Body of pancreas (tissue), 4 donors: ENCODE measurements at regions not wholly inside any gene's neighbourhood (a gene's known extent, or its start where the extent isn't known, plus 50 kb on each side); places are given as distances from the start of the nearest gene placed in this dataset.

Source experiments
- ATAC-seq: fragments of 150-250 bp; one replicate; pipeline ENCODE4 v1.9.1; 2016
- DNase-seq, 4 donors: peaks; one replicate each; pipeline ENCODE4 v3.0.0-alpha.2; 2019
- H3K27ac ChIP-seq, 4 donors: fragments of 200-600 bp; sonication (generic); 1 replicate in 3 of 4; 2 replicates in 1 of 4; pipeline versions ENCODE4 v1.5.1 to v1.6.1; 2016 to 2019; ENCODE audit warnings: mild to moderate bottlenecking in 1 of 4, mixed read lengths in 1 of 4, moderate library complexity in 1 of 4
- H3K27me3 ChIP-seq, 2 donors: fragments of 200-600 bp; sonication (generic); one replicate each; pipeline ENCODE4 v1.6.0; 2016; ENCODE audit warnings: mild to moderate bottlenecking in 1 of 2
- H3K36me3 ChIP-seq, 2 donors: fragments of 200-600 bp; sonication (generic); replicated peaks in 1 of 2; 2 replicates each; pipeline ENCODE4 v1.5.1; 2016; ENCODE audit warnings: low read depth in 2 of 2; ENCODE audit not compliant: insufficient read depth in 1 of 2
- H3K4me1 ChIP-seq: fragments of 200-600 bp; sonication (generic); one replicate; pipeline ENCODE4 v1.6.0; 2016
- H3K4me3 ChIP-seq, 2 donors: fragments of 200-600 bp; sonication (generic); 1 replicate in 1 of 2; 2 replicates in 1 of 2; pipeline ENCODE4 v1.5.1; 2016 to 2019
- H3K9me3 ChIP-seq, 3 donors: fragments of 200-600 bp; sonication (generic); 1 replicate in 2 of 3; 2 replicates in 1 of 3; pipeline ENCODE4 v1.5.1; 2016
- CTCF ChIP-seq, 7 experiments: fragments of 450-650 bp in 4 of 7; fragments of 200-600 bp in 3 of 7; sonication (generic) in 3 of 7; IDR thresholded peaks; one replicate each; pipeline ENCODE4 v1.5.1; 2016 to 2019; ENCODE audit warnings: antibody characterized with exemption in 7 of 7
- POLR2A ChIP-seq, 3 donors: fragments of 450-650 bp; IDR thresholded peaks; one replicate each; pipeline ENCODE4 v1.6.1; 2016; ENCODE audit warnings: antibody characterized with exemption in 3 of 3, mild to moderate bottlenecking in 2 of 3
- WGBS, 2 donors: methylation state at CpG; one replicate each; pipeline ENCODE4 v1.1.5; 2017; 5-methylcytosine and 5-hydroxymethylcytosine counted together
- intact Hi-C: fragments of 100-400 bp; cut with DNase I; formaldehyde crosslinking; loops from one replicate; pipeline ENCODE4 v1.15.1; 2023

GRCh38 chr14:100472491-100472890 lies 114.7 kb downstream of the BEGAIN start:
- WGBS, 2 donors = 97 to 98% methylated on average over 7 of the region's 7 CpGs
- peaks cover 34% of the 10 kb centered on the region for H3K4me1 ChIP-seq
- no peak overlapping the region for H3K4me3 ChIP-seq
- peak overlapping the region in 2 of 4 donors; percentile 56 for H3K27ac ChIP-seq
- H3K27me3 ChIP-seq = no peaks in the 10 kb centered on the region
- DNase-seq = no peak
- H3K9me3 ChIP-seq = no peaks in the 10 kb centered on the region
- intact Hi-C loops = no loop called here
- ATAC-seq = no peak
- TF ChIP-seq CTCF (IDR thresholded peaks at IDR 0.05) = no peak
- TF ChIP-seq POLR2A (IDR thresholded peaks at IDR 0.05) = no peak
- H3K36me3 ChIP-seq = no peaks in the 10 kb centered on the region

- H3K36me3 ChIP-seq = no peaks in the 10 kb centered on the region
- intact Hi-C loops = no loop called here
- no peak overlapping the region for H3K4me3 ChIP-seq
- no peak overlapping the region for H3K27ac ChIP-seq
- TF ChIP-seq CTCF (IDR thresholded peaks at IDR 0.05) (no peak), POLR2A (IDR thresholded peaks at IDR 0.05) (no peak)
- H3K27me3 ChIP-seq = no peaks in the 10 kb centered on the region
- H3K9me3 ChIP-seq = no peaks in the 10 kb centered on the region
- no peak for DNase-seq
- H3K4me1 ChIP-seq = peaks cover 34% of the 10 kb centered on the region
- no peak for ATAC-seq
- WGBS, 2 donors = 91 to 96% methylated on average over 3 of the region's 3 CpGs
Observed at GRCh38 chr14:100473249-100473648, 114.0 kb downstream of the BEGAIN start.

GRCh38 chr14:100474196-100474595 lies 113.0 kb downstream of the BEGAIN start:
- H3K27me3 ChIP-seq = no peaks in the 10 kb centered on the region
- intact Hi-C loops = no loop called here
- no peak overlapping the region for H3K4me3 ChIP-seq

GRCh38 chr14:100475268-100475667 lies 111.9 kb downstream of the BEGAIN start:
- WGBS, 2 donors = 93 to 97% methylated on average over 7 of the region's 7 CpGs

More at GRCh38 chr14:100474196-100474595, 113.0 kb downstream of the BEGAIN start:
- TF ChIP-seq POLR2A (IDR thresholded peaks at IDR 0.05) (no peak), CTCF (IDR thresholded peaks at IDR 0.05) (no peak)
- Histone ChIP-seq H3K9me3 (no peaks in the 10 kb centered on the region), H3K4me1 (peaks cover 34% of the 10 kb centered on the region), H3K27ac (no peak overlapping the region), H3K36me3 (no peaks in the 10 kb centered on the region)
- DNase-seq = no peak
- 93 to 95% methylated on average over 8 of the region's 8 CpGs for WGBS, 2 donors
- ATAC-seq = no peak

More at GRCh38 chr14:100475268-100475667, 111.9 kb downstream of the BEGAIN start:
- H3K27ac ChIP-seq = no peak overlapping the region
- no peaks in the 10 kb centered on the region for H3K36me3 ChIP-seq
- peaks cover 34% of the 10 kb centered on the region for H3K4me1 ChIP-seq
- ATAC-seq = no peak
- H3K9me3 ChIP-seq = no peaks in the 10 kb centered on the region
- TF ChIP-seq CTCF (IDR thresholded peaks at IDR 0.05) (no peak), POLR2A (IDR thresholded peaks at IDR 0.05) (no peak)
- no peak for DNase-seq
- no peaks in the 10 kb centered on the region for H3K27me3 ChIP-seq
- intact Hi-C loops = no loop called here
- H3K4me3 ChIP-seq = no peak overlapping the region
